ENCODE measurements at regions not wholly inside any gene's neighbourhood (a gene's known extent, or its start where the extent isn't known, plus 50 kb on each side); places are given as distances from the start of the nearest gene placed in this dataset.

DNA sequence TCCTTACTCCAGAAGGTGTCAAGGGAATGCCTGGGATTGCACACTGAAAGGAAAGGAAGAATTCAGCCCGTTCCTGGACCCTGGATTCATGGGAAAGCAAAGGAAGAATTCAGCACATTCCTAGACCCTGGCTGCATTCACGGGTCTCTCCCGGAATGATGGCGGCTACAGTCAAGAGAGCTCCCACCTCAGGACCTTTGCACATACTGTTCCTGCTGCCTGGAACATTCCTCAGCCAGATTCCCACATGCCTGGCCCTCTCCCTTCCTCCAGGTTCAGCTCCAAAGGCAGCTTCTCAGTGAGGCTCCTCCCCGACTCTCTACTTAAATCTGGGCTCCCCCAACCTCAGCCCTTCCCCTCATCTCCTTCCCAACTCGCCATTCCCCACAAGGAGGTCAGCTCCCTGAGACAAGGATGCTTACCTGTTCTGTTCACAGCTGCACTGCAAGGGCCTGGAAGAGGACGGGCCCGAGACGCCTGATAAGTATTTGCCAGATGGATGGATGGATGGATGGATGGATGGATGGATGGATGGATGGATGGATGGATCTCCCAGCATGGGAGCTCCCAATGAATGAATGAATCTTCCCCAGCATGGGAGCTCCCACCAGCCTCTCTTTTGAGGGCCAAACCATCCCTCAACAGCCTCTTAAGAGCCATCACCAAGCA lies 77.4 kb downstream of the NCOR2 start:
- Mint-ChIP-seq H3K27me3 (no peaks in the 10 kb centered on the region), H3K4me3 (no peak overlapping the region), H3K4me1 (peaks cover 18% of the 10 kb centered on the region), H3K9me3 (no peaks in the 10 kb centered on the region), H3K27ac (no peak overlapping the region), H3K36me3 (ENCODE audit: low read depth) (peaks cover 15% of the 10 kb centered on the region)
- intact Hi-C loops (cut with micrococcal nuclease), result no loop called here
- no peak for DNase-seq

DNA sequence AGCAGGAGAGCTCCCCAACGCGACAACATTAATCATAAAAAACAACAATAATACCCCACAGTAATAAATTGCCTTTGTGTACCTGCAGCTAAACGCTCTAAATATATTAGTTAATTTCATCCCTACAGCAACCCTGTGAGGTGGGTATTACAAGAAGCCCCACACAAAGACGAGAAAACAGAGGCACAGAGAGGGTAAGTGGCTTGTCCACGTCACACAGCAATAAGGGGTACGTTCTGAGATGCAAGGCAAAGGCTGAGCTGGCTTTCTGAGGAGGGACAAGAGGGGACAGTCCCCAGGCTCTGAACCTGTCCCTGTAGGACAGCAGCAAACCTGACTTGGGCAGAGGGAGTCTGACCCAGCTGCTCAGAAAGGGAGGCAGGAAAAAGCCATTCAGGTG lies 78.2 kb downstream of the NCOR2 start:
- no peak for DNase-seq
- no peak overlapping the region for H3K27ac Mint-ChIP-seq
- H3K27me3 Mint-ChIP-seq, result no peaks in the 10 kb centered on the region
- H3K4me3 Mint-ChIP-seq, result no peak overlapping the region
- peaks cover 21% of the 10 kb centered on the region for H3K36me3 Mint-ChIP-seq (ENCODE audit: low read depth)
- no peaks in the 10 kb centered on the region for H3K9me3 Mint-ChIP-seq
- peaks cover 18% of the 10 kb centered on the region for H3K4me1 Mint-ChIP-seq
- intact Hi-C loops (cut with micrococcal nuclease), result no loop called here

DNA sequence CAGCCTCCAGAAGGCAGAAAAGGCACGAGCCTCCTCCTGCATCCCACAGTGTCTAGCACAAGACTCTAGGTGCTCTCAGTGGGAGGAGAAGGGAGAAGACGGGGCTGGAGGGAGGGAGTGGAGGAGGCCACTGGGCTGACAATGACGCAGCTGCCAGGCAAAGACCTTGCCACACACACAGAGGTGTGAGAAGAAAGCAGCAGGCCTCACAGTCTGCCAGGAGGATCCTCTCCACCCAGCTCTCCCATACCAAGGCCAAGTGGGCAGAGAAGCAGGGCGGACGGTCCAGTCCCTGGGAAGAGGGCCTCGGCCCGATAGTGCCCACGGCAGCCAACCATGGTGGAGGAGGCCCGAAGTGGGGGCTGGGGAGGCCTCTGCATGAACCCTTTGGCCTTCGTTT lies 78.9 kb downstream of the NCOR2 start:
- Mint-ChIP-seq H3K36me3 (ENCODE audit: low read depth) (peaks cover 21% of the 10 kb centered on the region), H3K4me3 (no peak overlapping the region), H3K9me3 (no peaks in the 10 kb centered on the region), H3K4me1 (peaks cover 15% of the 10 kb centered on the region), H3K27me3 (no peaks in the 10 kb centered on the region), H3K27ac (peak overlapping the region; percentile 25)
- intact Hi-C loops (cut with micrococcal nuclease), result no loop called here
- DNase-seq, result no peak

DNA sequence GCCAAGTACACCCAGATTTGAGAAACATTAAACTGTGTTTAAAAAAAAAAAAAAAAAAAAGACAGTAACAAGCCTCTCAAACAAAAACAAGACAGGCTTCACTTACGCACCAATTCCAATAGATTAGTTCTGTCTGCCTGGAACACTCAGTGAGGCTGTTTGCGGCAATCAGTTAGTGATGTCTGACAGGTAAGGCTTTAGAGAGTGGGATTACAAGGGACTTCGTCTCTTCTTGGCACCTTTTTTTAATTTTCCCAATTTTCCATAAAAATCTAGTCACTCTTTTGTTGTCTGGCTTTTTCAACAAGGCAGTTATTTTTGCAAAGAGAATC lies 79.6 kb downstream of the NCOR2 start:
- Mint-ChIP-seq H3K36me3 (ENCODE audit: low read depth) (peaks cover 20% of the 10 kb centered on the region), H3K9me3 (no peaks in the 10 kb centered on the region), H3K4me1 (peaks cover 12% of the 10 kb centered on the region), H3K27ac (peak overlapping the region; percentile 21), H3K4me3 (no peak overlapping the region), H3K27me3 (no peaks in the 10 kb centered on the region)
- intact Hi-C loops (cut with micrococcal nuclease), result no loop called here
- DNase-seq, result no peak

DNA sequence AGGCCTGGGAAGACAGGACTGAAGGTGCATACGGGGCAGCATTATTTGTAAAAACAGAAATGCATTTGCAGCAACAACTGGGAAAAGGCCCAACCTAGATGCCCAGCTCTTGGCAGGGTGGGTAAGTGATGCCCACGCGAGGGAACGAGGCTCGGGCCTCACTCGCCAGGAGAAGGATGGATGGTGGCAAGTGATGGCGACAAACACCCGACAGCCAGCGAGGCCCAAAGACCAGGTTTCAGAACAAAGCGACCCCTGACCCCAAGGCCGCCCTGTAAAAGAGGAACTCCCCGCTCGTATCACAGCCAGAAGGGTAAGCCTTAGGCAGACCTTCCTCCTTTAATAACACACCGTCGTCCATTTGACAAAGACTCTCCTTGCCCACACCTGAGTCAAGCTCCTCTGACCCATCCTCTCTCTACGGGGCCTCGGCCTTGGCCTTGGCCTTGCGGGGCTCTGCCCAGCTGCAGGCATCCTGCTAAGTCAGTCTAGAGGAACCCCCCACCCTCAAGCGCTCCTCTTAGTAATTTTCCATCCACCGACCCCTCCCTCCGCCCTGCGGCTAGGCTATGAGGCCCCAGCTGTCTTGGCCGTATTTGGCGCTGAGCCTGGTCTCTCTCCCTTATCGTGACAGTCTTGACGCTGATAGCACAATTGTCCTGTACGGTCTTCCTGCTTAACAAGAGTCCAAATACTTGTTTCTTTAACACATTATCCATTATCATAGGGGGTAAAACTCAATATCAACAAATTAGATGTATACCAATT lies 80.2 kb downstream of the NCOR2 start:
- H3K4me3 Mint-ChIP-seq, result no peak overlapping the region
- no peak overlapping the region for H3K27ac Mint-ChIP-seq
- intact Hi-C loops (cut with micrococcal nuclease), result no loop called here
- H3K36me3 Mint-ChIP-seq (ENCODE audit: low read depth), result peaks cover 20% of the 10 kb centered on the region
- H3K9me3 Mint-ChIP-seq, result no peaks in the 10 kb centered on the region
- DNase-seq, result no peak
- peaks cover 12% of the 10 kb centered on the region for H3K4me1 Mint-ChIP-seq
- H3K27me3 Mint-ChIP-seq, result no peaks in the 10 kb centered on the region

DNA sequence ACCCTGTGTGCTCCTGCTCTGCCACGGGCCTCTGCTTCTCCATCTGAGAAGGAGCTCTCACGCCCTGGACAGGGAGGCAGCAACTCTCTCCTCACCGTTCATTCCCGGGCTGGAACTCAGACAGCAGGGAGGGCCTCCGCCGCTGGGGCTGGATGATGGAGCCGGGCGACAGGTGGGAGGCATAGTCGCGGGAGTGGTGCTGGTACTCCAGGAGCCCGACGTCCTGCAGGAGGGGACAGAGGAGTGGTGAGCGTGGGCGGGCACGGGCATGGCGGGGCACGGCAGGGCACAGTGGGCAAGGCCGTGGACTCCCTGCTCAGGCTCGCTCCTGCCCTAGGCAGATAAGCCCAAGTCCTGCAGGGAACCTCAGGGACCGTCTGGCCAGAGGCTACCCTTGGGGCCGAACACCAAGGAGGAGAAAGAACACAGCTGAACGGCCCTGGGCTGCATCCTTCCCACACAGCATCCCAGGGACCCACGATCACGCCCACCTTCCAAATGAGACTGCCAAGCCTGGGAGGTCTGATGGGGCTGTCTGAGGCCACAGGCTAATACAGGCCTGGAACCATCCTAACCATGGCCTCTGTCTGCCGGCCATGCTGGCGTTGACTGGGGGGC lies 81.0 kb downstream of the NCOR2 start:
- H3K27me3 Mint-ChIP-seq, result no peaks in the 10 kb centered on the region
- DNase-seq, result no peak
- intact Hi-C loops (cut with micrococcal nuclease), result no loop called here
- peaks cover 24% of the 10 kb centered on the region for H3K36me3 Mint-ChIP-seq (ENCODE audit: low read depth)
- H3K4me3 Mint-ChIP-seq, result no peak overlapping the region
- peaks cover 16% of the 10 kb centered on the region for H3K4me1 Mint-ChIP-seq
- H3K9me3 Mint-ChIP-seq, result no peaks in the 10 kb centered on the region
- H3K27ac Mint-ChIP-seq, result no peak overlapping the region

DNA sequence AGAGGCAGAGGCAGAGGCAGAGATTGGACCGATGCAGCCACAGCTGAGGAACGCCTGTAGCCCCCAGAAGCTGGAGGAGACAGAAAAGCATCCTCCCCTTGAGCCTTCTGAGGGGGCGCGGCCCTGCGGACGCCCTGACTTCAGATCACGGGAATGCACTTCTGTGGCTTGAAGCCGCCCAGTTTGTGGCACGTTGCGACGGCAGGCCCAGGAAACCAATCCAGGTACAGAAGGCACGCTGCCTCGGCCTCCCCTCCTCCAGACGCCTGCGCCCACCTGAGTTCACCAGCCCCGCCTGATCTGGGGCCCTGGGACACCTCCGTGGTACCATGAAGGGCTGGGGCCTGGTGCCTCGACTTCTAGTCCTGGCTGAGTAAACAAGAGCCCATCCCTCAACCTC lies 82.0 kb downstream of the NCOR2 start:
- Mint-ChIP-seq H3K36me3 (ENCODE audit: low read depth) (peaks cover 26% of the 10 kb centered on the region), H3K4me3 (no peak overlapping the region), H3K27me3 (no peaks in the 10 kb centered on the region), H3K27ac (no peak overlapping the region), H3K4me1 (peaks cover 21% of the 10 kb centered on the region), H3K9me3 (no peaks in the 10 kb centered on the region)
- intact Hi-C loops (cut with micrococcal nuclease), result no loop called here
- no peak for DNase-seq

DNA sequence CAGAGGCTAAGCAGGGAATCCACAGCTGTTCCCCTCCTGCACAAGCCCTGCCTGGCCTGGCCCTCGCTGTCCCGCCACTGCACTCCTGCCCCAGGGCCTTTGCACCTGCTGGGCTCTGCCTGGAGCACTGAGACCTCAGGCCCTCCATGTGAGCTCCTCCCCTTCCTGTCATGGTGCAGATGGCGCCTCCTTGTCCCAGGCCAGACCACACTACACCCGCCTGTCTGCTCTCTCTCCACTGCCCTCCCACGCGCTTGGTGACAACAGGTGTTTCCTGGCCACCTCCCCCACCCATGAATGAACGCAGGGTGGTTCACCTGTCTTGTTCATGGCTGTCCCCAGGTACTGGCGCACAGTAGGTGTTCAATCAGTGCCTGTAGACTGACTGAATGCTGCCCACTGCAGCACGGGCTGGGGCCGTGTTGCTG lies 82.9 kb downstream of the NCOR2 start:
- H3K4me1 Mint-ChIP-seq, result peaks cover 23% of the 10 kb centered on the region
- no peak overlapping the region for H3K4me3 Mint-ChIP-seq
- H3K27me3 Mint-ChIP-seq, result no peaks in the 10 kb centered on the region
- no peaks in the 10 kb centered on the region for H3K9me3 Mint-ChIP-seq
- intact Hi-C loops (cut with micrococcal nuclease), result no loop called here
- no peak overlapping the region for H3K27ac Mint-ChIP-seq
- no peak for DNase-seq
- peaks cover 26% of the 10 kb centered on the region for H3K36me3 Mint-ChIP-seq (ENCODE audit: low read depth)

DNA sequence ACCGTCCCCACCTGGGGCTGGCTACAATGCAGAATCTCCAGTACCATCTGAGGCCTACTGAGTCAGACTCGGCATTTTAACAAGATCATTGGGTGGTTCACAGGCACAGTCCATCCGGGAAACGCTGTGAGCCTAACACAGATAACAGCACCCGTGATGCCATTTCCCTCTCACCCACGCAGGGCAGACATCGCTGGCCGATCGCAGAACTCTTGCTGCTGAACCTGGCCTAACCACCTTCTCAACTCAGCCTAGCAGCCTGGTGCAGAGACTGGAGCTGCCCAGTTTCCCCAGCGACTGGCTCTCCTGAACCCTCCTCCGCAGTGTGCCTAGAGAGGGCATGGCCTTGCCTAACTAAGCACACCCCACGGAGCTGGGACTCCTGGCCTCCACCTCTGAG lies 83.3 kb downstream of the NCOR2 start:
- H3K36me3 Mint-ChIP-seq (ENCODE audit: low read depth), result peaks cover 30% of the 10 kb centered on the region
- no peak overlapping the region for H3K27ac Mint-ChIP-seq
- no peak overlapping the region for H3K4me3 Mint-ChIP-seq
- intact Hi-C loops (cut with micrococcal nuclease), result no loop called here
- no peaks in the 10 kb centered on the region for H3K9me3 Mint-ChIP-seq
- DNase-seq, result no peak
- H3K4me1 Mint-ChIP-seq, result peaks cover 26% of the 10 kb centered on the region
- no peaks in the 10 kb centered on the region for H3K27me3 Mint-ChIP-seq

DNA sequence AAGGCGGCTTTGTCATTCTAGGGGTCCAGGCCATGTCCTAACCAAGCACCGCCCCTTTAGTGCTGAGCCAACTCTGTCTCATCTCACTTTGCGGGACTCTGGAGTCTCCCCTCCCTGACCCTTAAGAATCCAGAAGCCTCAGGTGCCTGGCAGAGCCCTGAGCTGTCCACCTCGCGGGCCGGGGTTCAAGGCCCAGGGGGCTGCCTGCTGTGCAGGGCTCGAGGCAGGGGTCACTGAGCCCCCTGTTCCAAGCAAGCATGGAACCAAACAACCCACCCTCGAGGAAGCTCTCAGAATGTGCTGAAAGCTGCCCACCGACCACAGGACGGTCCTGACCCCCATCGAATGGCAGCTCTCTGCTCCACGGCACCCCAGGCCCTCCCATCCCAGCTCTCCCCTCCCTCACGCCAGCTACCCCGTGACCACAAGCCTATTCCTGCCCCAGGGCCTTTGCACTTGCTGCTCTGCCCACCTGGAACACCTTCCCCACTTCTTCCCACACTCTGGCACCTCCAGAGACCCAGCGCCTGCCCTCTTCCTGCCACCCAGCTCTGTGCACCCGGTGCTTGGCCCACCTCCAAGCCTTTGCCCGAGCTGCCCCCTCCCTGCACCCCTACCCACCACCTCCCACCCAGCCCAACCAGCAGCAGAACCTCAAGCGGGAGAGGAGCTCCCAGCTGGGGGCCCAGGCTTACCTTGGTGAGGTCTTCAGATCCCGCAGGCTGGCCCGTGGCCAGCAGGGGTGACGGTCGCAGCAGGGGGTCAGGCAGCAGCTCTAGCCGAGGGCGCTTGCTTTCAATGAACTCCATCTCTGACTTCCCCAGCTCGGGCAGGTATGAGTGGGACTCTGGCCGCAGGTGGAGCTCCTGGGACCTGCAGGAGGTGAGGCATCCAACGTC lies 84.3 kb downstream of the NCOR2 start:
- H3K4me3 Mint-ChIP-seq, result no peak overlapping the region
- intact Hi-C loops (cut with micrococcal nuclease), result no loop called here
- no peak for DNase-seq
- H3K4me1 Mint-ChIP-seq, result peaks cover 30% of the 10 kb centered on the region
- H3K9me3 Mint-ChIP-seq, result no peaks in the 10 kb centered on the region
- H3K27me3 Mint-ChIP-seq, result no peaks in the 10 kb centered on the region
- H3K36me3 Mint-ChIP-seq (ENCODE audit: low read depth), result peaks cover 35% of the 10 kb centered on the region
- H3K27ac Mint-ChIP-seq, result no peak overlapping the region

DNA sequence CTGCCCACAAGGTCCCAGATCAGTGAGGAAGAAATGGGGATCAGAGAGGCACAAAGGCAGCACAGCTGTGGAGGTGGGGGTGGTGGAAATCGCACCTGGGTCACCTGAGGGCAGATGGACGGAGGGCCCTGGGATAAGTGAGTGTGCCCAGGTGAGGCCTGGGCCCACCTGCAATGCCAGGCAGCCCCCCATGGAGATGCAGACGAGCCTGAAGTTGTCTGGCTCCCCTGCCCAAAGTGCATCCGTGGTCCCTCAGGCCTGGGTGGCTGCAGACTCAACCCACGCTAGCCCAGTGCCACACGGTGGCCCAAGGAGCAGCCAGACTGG lies 84.9 kb downstream of the NCOR2 start:
- Mint-ChIP-seq H3K4me1 (peaks cover 31% of the 10 kb centered on the region), H3K36me3 (ENCODE audit: low read depth) (peaks cover 40% of the 10 kb centered on the region), H3K27me3 (no peaks in the 10 kb centered on the region), H3K4me3 (no peak overlapping the region), H3K27ac (no peak overlapping the region), H3K9me3 (no peaks in the 10 kb centered on the region)
- no peak for DNase-seq
- intact Hi-C loops (cut with micrococcal nuclease), result no loop called here

DNA sequence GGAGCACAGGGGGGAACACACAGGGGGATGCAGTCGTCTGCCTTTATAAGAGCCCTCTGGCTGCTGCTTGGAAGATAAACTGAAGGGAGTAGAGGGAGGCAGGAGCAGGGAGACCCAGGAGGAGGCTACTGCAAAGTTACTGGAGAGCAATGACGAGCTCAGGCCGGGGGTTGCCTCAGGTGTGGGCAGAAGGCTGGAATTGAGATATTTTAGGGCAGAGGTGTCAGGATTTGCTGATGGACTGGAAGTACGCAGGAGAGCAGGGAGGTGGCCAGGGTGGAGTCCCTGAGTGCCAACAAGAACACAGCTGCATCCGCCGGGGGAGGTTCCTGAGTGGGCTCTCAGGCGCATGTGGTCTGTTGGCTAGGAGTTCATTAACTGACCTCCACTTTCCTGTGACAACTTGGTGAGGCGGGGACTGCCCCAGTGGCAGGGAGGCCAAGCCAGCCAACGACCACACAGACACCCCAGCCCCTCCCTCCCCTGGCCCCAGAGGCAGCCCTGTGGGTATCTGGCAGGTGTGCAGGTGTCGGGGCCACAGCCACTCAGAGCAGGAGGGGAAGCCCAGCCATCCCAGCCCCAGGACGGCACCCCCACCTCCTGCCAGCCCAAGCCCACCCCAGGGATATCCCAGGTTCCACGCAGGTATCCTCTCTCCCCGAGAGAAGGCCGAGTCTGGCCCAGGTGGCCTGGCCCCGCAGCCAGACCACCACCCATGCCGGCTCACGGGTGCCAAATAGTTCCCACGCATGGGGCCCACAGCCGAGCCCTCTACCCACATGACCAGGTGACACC lies 85.4 kb downstream of the NCOR2 start:
- H3K36me3 Mint-ChIP-seq (ENCODE audit: low read depth), result peaks cover 44% of the 10 kb centered on the region
- H3K27ac Mint-ChIP-seq, result peak overlapping the region; percentile 74
- H3K9me3 Mint-ChIP-seq, result no peaks in the 10 kb centered on the region
- no peak for DNase-seq
- intact Hi-C loops (cut with micrococcal nuclease), result no loop called here
- H3K4me1 Mint-ChIP-seq, result peaks cover 34% of the 10 kb centered on the region
- no peak overlapping the region for H3K4me3 Mint-ChIP-seq
- no peaks in the 10 kb centered on the region for H3K27me3 Mint-ChIP-seq

DNA sequence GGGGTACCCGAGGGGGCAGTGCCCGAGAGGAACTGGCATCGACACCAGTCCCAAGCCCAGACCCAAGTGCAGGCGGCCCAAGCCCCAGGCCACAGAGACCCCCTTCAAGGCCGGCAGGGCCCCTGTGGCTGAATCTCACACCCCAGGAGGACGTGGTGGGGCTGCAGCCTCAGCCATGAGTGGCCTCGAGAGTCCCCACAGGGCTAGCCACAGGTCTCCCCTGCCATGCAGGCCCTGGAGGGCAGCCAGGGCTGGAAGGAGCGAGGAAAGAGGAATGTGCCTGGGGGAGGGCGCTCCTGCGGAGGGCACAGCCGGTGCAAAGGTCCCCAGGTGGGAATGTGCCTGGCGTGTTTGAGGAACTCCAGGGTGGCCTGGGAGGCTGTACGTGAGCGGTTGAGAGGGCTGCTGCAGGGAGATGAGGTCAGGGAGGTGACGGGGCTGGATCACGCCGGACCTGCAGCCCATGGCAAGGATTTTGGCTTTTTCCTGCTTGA lies 86.1 kb downstream of the NCOR2 start:
- intact Hi-C loops (cut with micrococcal nuclease), result no loop called here
- Mint-ChIP-seq H3K9me3 (no peaks in the 10 kb centered on the region), H3K27ac (no peak overlapping the region), H3K4me3 (no peak overlapping the region), H3K4me1 (peaks cover 35% of the 10 kb centered on the region), H3K36me3 (ENCODE audit: low read depth) (peaks cover 50% of the 10 kb centered on the region), H3K27me3 (no peaks in the 10 kb centered on the region)
- no peak for DNase-seq

Data from activated CD4-positive, alpha-beta T cell treated with anti-CD3 and anti-CD28 coated beads, Interleukin-2, amount 10 ng/mL, durations not matched to agents 24 days and 14 days (primary cell).